ENCODE measurements at regions not wholly inside any gene's neighbourhood (a gene's known extent, or its start where the extent isn't known, plus 50 kb on each side); places are given as distances from the start of the nearest gene placed in this dataset.
A peak's percentile ranks its signal among the peaks of the same experiment; 100 is the strongest.

DNA sequence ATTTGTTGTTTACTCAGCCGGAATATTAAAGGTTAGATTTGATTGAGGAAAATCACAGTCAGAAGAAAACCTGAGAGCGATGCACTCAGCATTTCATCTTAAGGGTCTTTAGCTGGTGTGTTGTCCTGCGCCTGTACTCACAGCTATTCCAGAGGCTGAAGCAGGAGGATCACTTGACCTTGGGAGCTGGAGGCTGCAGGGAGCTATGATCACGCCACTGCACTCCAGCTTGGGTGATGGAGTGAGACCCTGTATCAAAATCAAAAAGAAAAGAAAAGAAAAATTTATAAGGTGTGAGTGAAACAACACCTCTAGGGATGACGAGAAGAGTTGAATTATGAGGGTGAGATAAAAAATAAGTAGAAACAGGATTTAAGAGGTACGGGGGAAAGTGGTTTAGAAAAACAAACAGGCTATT lies 165.0 kb downstream of the TRIM27 start:
- Mint-ChIP-seq H3K36me3 (ENCODE audit: low read depth) (no peaks in the 10 kb centered on the region), H3K27me3 (ENCODE audit: low read depth) (peaks cover 42% of the 10 kb centered on the region), H3K9me3 (ENCODE audit: low read depth) (no peaks in the 10 kb centered on the region), H3K4me1 (ENCODE audit: low read depth) (peaks cover 14% of the 10 kb centered on the region), H3K27ac (ENCODE audit: unreplicated experiment) (no peak overlapping the region), H3K4me3 (ENCODE audit: unreplicated experiment) (peak overlapping the region; percentile 65)
- TF ChIP-seq, protein P1, sequence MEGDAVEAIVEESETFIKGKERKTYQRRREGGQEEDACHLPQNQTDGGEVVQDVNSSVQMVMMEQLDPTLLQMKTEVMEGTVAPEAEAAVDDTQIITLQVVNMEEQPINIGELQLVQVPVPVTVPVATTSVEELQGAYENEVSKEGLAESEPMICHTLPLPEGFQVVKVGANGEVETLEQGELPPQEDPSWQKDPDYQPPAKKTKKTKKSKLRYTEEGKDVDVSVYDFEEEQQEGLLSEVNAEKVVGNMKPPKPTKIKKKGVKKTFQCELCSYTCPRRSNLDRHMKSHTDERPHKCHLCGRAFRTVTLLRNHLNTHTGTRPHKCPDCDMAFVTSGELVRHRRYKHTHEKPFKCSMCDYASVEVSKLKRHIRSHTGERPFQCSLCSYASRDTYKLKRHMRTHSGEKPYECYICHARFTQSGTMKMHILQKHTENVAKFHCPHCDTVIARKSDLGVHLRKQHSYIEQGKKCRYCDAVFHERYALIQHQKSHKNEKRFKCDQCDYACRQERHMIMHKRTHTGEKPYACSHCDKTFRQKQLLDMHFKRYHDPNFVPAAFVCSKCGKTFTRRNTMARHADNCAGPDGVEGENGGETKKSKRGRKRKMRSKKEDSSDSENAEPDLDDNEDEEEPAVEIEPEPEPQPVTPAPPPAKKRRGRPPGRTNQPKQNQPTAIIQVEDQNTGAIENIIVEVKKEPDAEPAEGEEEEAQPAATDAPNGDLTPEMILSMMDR (IDR thresholded peaks at IDR 0.05) = no peak
- no peak for DNase-seq (ENCODE audit: low spot score)

DNA sequence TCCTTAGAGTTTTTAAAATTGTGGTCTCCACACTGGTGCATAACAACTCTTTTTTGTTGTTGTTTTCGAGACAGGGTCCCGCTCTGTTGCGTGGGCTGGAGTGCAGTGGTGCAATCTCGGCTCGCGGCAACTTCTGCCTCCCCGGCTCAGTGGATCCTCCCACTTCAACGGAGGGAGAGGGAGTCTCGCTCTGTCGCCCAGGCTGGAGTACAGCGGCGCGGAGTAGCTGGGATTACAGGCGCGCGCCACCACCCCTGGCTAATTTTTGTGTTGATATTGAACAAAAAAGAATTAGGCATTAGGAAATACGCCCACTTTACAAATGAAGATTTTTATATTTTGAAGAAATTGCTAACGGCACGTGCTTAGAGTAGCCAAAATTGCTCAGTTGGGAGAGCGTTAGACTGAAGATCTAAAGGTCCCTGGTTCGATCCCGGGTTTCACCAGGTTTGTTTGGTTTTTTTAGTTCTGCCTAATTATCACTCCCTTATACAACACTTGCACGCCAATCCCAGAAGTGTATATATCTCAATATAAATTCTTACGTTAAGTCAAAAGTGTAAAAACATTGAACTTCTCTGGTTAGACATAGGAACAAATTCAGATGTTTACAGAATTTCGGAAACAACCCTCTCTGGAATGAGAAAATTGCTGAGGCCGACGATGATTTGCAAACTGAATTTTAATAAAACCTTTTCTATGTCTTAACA lies 159.6 kb downstream of the TRIM27 start:
- Mint-ChIP-seq H3K27ac (ENCODE audit: unreplicated experiment) (no peak overlapping the region), H3K36me3 (ENCODE audit: low read depth) (no peaks in the 10 kb centered on the region), H3K4me1 (ENCODE audit: low read depth) (peaks cover 12% of the 10 kb centered on the region), H3K9me3 (ENCODE audit: low read depth) (no peaks in the 10 kb centered on the region), H3K4me3 (ENCODE audit: unreplicated experiment) (no peak overlapping the region), H3K27me3 (ENCODE audit: low read depth) (peaks cover 78% of the 10 kb centered on the region)
- TF ChIP-seq, protein P1 (IDR thresholded peaks at IDR 0.05) = no peak
- no peak for DNase-seq (ENCODE audit: low spot score)

DNA sequence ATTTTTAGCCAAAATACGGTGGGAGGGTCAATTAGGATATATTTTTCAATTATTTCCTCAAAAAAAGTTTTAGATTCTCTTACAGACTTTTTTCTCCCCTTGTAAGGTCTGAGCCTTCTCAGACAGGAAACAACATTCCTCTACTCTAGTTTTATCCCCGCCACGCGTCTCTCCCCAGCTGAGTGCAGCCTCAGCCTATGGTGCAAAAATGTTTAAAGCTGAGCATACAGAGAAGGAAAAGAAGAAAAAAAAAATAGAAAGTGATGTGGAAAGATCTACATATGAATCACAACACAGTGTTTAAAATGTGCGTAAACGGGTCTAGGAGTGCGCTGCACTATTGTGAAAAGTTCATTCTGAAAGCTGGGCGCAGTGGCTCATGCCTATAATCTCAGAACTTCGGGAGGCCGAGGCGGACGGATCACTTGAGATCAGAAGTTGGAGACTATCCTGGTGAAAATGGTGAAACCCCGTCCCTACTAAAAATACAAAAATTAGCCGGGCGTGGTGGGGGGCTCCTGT lies 159.0 kb downstream of the TRIM27 start:
- no peak for DNase-seq (ENCODE audit: low spot score)
- H3K4me1 Mint-ChIP-seq (ENCODE audit: low read depth) = peaks cover 12% of the 10 kb centered on the region
- H3K4me3 Mint-ChIP-seq (ENCODE audit: unreplicated experiment) = no peak overlapping the region
- TF ChIP-seq, protein P1 (IDR thresholded peaks at IDR 0.05) = no peak
- H3K36me3 Mint-ChIP-seq (ENCODE audit: low read depth) = no peaks in the 10 kb centered on the region
- peaks cover 82% of the 10 kb centered on the region for H3K27me3 Mint-ChIP-seq (ENCODE audit: low read depth)
- no peaks in the 10 kb centered on the region for H3K9me3 Mint-ChIP-seq (ENCODE audit: low read depth)
- no peak overlapping the region for H3K27ac Mint-ChIP-seq (ENCODE audit: unreplicated experiment)

DNA sequence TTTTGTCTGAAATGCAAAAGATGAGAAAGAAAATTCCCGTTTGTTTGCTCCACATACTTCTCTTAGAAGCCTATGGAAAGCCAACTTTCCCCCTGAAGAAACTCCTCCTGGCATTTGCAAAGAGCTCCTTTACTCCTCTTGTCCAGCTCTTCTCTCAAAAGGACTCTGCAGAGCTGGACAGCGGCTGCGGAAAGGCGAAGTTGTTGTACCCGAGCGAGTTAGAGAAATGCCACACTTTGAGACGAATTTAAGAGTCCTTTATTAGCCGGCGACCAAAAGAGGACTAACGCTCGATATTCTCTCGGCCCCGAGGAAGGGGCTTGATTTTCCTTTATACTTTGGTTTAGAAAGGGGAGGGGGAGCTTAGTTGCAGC lies 157.8 kb downstream of the TRIM27 start:
- no peak overlapping the region for H3K4me3 Mint-ChIP-seq (ENCODE audit: unreplicated experiment)
- H3K36me3 Mint-ChIP-seq (ENCODE audit: low read depth) = no peaks in the 10 kb centered on the region
- no peaks in the 10 kb centered on the region for H3K9me3 Mint-ChIP-seq (ENCODE audit: low read depth)
- TF ChIP-seq, protein P1 (IDR thresholded peaks at IDR 0.05) = no peak
- H3K4me1 Mint-ChIP-seq (ENCODE audit: low read depth) = peaks cover 12% of the 10 kb centered on the region
- no peak overlapping the region for H3K27ac Mint-ChIP-seq (ENCODE audit: unreplicated experiment)
- DNase-seq (ENCODE audit: low spot score) = no peak
- H3K27me3 Mint-ChIP-seq (ENCODE audit: low read depth) = peaks cover 87% of the 10 kb centered on the region

DNA sequence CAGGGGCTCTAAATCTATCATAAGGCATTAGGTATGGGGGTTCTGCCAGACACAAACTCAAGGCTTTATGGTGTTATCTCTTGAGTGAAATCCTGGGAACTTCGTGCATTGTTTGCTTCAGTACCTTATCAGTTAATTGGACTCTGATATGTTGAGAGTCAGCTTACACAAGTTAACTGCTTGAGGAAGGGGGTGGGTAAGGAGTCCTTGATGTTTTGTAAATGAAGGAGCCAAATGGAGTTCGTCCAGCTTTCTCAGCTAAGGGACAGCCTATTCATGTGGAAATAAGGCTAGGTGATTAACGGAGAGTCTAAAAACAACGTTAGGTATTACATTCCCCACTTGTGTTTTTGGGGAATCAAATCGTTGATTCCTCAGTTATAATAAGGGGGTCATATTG lies 157.4 kb downstream of the TRIM27 start:
- H3K27me3 Mint-ChIP-seq (ENCODE audit: low read depth) = peaks cover 91% of the 10 kb centered on the region
- H3K4me3 Mint-ChIP-seq (ENCODE audit: unreplicated experiment) = no peak overlapping the region
- TF ChIP-seq, protein P1 (IDR thresholded peaks at IDR 0.05) = no peak
- no peaks in the 10 kb centered on the region for H3K9me3 Mint-ChIP-seq (ENCODE audit: low read depth)
- DNase-seq (ENCODE audit: low spot score) = no peak
- H3K36me3 Mint-ChIP-seq (ENCODE audit: low read depth) = no peaks in the 10 kb centered on the region
- H3K4me1 Mint-ChIP-seq (ENCODE audit: low read depth) = peaks cover 12% of the 10 kb centered on the region
- H3K27ac Mint-ChIP-seq (ENCODE audit: unreplicated experiment) = no peak overlapping the region

All from chondrocyte (in vitro differentiated cells).